COLO668 (cell line): ENCODE measurements at regions not wholly inside any gene's neighbourhood (a gene's known extent, or its start where the extent isn't known, plus 50 kb on each side); places are given as distances from the start of the nearest gene placed in this dataset.
"Not testable (repeated sequence)": the region's sequence is repeated elsewhere in the genome, so short reads cannot be mapped to it uniquely, and the experiment has no call there.

ENCODE experiments used
- DNase-seq: peaks from one replicate; lab custom pipeline; 2025; ENCODE audit not compliant: unreplicated experiment; lab: John Stamatoyannopoulos, UW

DNA sequence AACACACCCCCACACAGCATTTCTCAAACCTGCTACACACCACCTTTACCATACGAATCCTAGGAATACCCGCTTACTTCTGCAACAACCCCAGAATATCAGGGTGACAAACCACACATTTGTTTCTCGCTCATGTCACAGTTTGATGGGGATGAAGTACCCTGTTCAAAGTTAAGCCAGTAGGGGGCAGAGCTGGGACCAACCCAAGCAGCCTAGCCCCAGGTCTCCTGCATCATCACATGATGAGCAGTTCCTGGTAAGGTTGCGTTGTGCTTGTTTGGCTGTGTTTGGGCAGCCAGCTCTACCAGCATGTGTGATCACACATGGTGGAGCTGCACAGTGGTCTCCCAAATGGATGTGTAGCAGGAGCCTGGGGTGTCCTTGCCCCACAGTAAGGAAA lies 103.6 kb upstream of the C16orf82 start:
- DNase-seq, result no peak

GRCh38 chr16:26969589-26970231 lies 97.0 kb upstream of the C16orf82 start:
- no peak for DNase-seq

- DNase-seq, result no peak
Observed at GRCh38 chr16:26970292-26970691, 96.4 kb upstream of the C16orf82 start.

DNA sequence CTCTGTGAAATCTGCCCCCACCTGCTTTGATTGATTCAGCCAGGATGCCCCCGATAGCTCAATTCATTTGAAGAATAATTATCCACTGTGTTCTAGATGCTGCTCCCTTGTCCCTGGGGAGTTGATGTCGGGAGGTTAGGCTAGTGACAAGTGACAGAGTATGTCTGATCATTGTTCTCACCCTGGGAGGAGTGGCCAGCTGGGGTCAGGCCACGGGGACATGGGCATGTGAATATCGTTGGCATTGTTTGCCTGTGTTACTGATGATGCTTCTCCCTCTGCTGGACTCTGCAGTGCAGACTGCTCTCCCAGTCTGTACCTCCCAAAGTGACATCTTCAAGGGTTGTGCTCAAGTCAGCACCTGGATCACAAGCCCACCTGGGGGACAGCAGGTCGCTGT lies 89.9 kb upstream of the C16orf82 start:
- DNase-seq, result no peak

- no peak for DNase-seq
Observed at GRCh38 chr16:26981266-26981938, 85.3 kb upstream of the C16orf82 start.

GRCh38 chr16:26982422-26982821 lies 84.3 kb upstream of the C16orf82 start:
- no peak for DNase-seq

GRCh38 chr16:26983426-26983825 lies 83.3 kb upstream of the C16orf82 start:
- DNase-seq, result no peak

DNA sequence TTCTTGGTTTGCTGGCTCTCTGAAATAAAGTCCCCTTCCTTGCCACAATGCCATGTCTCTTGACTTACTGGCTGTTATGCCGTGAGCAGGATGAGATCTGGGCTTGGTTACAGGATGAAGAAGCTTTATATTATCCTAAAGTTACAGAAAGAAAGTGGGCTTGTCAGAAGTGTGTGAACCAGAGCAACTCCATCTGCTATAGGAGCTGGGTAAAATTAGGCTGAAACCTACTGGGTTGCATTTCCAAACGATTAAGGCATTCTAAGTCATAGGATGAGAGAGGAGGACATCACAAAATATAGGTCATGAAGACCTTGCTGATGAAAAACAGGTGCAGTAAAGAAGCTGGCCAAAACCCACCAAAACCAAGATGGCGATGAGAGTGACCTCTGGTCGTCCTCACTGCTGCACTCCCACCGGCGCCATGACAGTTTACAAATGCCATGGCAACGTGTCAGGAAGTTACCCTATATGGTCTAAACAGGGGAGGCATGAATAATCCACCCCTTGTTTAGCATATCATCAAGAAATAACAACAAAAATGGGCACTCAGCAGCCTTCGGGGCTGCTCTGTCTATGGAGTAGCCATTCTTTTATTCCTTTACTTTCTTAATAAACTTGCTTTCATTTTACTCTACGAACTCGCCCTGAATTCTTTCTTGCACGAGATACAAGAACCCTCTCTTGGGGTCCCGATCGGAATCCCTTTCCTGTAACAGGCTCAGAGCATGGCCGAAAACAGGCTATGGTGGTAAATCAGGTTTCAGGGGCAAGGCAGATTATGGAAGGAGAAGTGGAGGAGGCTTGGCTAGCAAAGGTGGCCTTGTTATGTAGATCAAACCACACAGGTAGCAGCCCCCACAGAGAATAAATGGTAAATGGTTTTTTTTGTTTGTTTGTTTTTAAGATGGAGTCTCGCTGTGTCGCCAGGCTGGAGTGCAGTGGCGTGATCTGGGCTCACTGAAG lies 81.3 kb upstream of the C16orf82 start:
- no peak for DNase-seq

DNA sequence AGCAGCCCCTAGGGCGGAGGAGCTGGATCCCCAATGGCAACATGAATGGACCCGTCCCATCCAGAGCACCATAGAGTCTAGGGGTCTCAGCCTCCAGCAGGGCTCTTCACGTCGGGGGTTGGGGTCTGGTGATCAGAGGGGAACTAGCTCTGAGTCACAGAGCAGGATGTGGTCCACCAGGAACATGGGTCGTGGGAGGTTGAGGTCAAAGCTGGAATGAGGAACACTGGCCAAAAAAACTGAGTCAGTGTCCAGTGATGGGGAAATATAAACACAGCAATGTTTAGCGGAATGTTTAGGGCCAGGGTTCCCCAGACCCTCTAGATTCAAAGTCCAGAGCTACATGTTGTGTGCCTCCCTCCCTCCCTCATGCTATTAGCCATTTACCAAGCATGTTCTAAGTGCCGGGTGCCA lies 79.1 kb upstream of the C16orf82 start:
- no peak for DNase-seq

GRCh38 chr16:26988186-26988585 lies 78.5 kb upstream of the C16orf82 start:
- no peak for DNase-seq

- not testable (repeated sequence) for DNase-seq
Observed at GRCh38 chr16:26990384-26991120, 76.2 kb upstream of the C16orf82 start.

DNA sequence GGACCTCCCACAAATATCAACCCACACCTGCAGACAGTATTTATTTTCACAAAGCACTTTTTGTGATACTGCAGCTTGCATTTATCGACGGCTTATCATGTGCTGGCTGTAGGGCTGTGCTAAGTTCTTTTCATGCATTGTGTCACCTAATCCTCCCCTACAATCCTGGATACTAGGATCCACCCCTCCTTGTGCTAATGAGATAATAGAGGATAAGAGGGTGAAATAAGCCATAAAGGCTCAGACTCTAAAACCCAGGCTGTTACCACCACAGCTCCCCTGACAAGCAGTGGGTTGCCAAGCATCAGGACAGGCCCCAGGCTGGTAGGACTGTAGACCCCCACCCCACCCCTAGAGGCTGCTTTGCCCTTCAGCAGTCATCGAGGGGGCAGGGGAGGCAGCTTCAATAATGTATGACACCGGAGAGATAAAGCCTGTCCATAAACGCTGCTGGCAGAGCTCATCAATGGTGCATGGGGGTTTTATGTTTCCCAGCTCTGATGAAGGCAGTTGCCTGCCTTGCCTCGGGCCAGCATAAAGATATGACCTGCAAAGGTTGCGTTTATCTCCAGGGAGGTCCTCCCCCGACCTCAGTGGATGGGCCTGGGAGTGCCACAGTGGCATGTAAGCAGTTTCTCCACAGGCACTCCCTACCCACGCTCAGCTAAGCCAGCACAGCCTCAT lies 73.9 kb upstream of the C16orf82 start:
- DNase-seq, result no peak

DNA sequence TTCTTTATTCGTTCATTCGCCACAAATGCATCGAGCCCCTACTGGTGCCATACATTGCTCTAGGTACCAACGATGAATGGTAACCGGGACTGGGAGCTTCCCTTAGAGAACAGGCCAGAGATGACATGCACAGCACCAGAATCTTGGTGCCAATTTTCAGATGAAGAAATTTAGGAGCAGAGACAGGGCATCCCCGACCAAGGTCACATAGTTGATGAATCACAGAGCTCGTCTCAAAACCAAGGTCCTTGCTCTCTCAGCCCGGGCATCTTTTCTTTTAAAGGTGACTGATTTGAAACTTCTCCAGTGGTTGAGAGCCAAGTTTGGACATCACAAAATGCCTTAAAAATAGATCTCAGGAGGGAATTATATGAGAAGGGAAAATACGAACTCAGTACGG lies 73.2 kb upstream of the C16orf82 start:
- no peak for DNase-seq

GRCh38 chr16:26993963-26994362 lies 72.8 kb upstream of the C16orf82 start:
- no peak for DNase-seq

DNA sequence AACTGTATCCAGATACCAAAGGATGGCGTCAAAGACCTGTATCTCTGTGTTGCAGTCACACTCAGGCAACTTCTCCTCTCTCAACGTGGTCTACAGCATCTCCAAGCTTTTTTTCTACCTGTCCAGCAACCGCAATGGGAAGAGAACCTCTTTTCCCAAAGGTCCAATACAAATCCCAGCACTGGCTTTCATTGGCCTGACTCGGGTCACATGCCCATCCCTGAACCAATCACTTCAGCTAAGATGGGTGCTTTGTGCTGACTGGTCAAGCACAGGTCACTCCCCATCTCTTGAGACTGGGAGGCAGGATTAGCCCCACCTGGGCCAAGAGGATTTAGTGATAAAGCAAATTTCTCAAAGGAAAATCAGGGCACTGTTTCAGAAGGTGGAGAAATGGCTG lies 71.2 kb upstream of the C16orf82 start:
- DNase-seq, result no peak

DNA sequence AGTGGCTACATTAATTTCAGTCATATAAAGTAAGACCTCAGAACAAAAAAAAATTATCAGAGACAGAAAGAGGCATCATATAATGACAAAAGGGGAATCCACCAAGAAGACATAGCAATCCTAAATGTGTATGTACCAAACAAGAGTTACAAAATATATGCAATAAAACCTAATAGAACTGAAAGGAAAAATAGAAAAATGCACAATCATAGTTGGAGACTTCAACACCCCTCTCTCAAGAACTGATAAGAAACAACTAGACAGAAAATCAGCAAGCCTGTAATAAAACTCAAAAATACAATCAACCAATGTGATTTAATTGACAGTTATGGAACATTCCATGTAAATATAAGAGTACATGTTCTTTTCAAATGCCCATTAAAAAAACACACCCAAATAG lies 61.3 kb upstream of the C16orf82 start:
- no peak for DNase-seq
